GM23338 (cell line): ENCODE measurements at regions not wholly inside any gene's neighbourhood (a gene's known extent, or its start where the extent isn't known, plus 50 kb on each side); places are given as distances from the start of the nearest gene placed in this dataset.

ENCODE experiments used
- ATAC-seq: fragments of 200-7000 bp; cut with Tn5 transposase; 3 replicates; pipeline ENCODE4 v1.9.1; 2020
- DNase-seq: peaks from one replicate; pipeline ENCODE4 v3.0.0-alpha.2; 2015; ENCODE audit warnings: low spot score
- H2AFZ ChIP-seq: fragments of 200-600 bp; sonication (generic); 2 replicates; pipeline ENCODE4 v1.8.0; 2016; ENCODE audit warnings: antibody characterized with exemption, mild to moderate bottlenecking, moderate library complexity
- H3F3A ChIP-seq: fragments of 200-600 bp; sonication (generic); replicated peaks from 2 replicates; pipeline ENCODE4 v1.8.0; 2017; ENCODE audit warnings: antibody characterized with exemption, mixed run types, low read depth
- H3K27ac ChIP-seq: fragments of 200-600 bp; sonication (generic); 2 replicates; pipeline ENCODE4 v1.6.1; 2016; ENCODE audit warnings: low read depth
- H3K27me3 ChIP-seq: fragments of 200-600 bp; sonication (generic); 2 replicates; pipeline ENCODE4 v1.8.0; 2016; ENCODE audit warnings: mild to moderate bottlenecking, mixed run types, moderate library complexity; ENCODE audit not compliant: insufficient read depth
- H3K36me3 ChIP-seq: fragments of 200-600 bp; sonication (generic); 2 replicates; pipeline ENCODE4 v1.8.0; 2016; ENCODE audit warnings: mild to moderate bottlenecking; ENCODE audit not compliant: insufficient read depth
- H3K4me1 ChIP-seq: fragments of 200-600 bp; sonication (generic); 2 replicates; pipeline ENCODE4 v1.8.0; 2016; ENCODE audit warnings: mild to moderate bottlenecking, moderate library complexity; ENCODE audit not compliant: insufficient read depth
- H3K4me2 ChIP-seq: fragments of 200-600 bp; sonication (generic); 2 replicates; pipeline ENCODE4 v1.7.1; 2017; ENCODE audit warnings: mixed run types
- H3K4me3 ChIP-seq: fragments of 200-600 bp; sonication (generic); 2 replicates; pipeline ENCODE4 v1.6.1; 2016; ENCODE audit warnings: mixed run types
- H3K79me2 ChIP-seq: fragments of 200-600 bp; sonication (generic); replicated peaks from 2 replicates; pipeline ENCODE4 v1.8.0; 2017; ENCODE audit warnings: mild to moderate bottlenecking; ENCODE audit not compliant: insufficient read depth
- H3K9me2 ChIP-seq: fragments of 200-600 bp; sonication (generic); 2 replicates; pipeline ENCODE4 v1.8.0; 2017; ENCODE audit not compliant: insufficient read depth
- H4K20me1 ChIP-seq: fragments of 200-600 bp; sonication (generic); replicated peaks from 2 replicates; pipeline ENCODE4 v1.8.0; 2017; ENCODE audit warnings: mild to moderate bottlenecking; ENCODE audit not compliant: insufficient read depth
- H3K27ac Mint-ChIP-seq: 2 replicates; pipeline ENCODE4 v1.8.0; 2020; ENCODE audit warnings: inconsistent platforms, mild to moderate bottlenecking, moderate library complexity, mixed read lengths
- H3K27me3 Mint-ChIP-seq: 3 replicates; pipeline ENCODE4 v1.8.0; 2022; ENCODE audit warnings: low read depth, mild to moderate bottlenecking, moderate library complexity, mixed read lengths, inconsistent platforms; ENCODE audit not compliant: insufficient read depth, poor library complexity
- H3K36me3 Mint-ChIP-seq: 3 replicates; pipeline ENCODE4 v1.8.0; 2021; ENCODE audit warnings: low read depth, mild to moderate bottlenecking, inconsistent platforms, moderate library complexity, mixed read lengths
- H3K4me1 Mint-ChIP-seq: 3 replicates; pipeline ENCODE4 v1.8.0; 2020; ENCODE audit warnings: mild to moderate bottlenecking, inconsistent platforms, mixed read lengths
- H3K4me3 Mint-ChIP-seq: 3 replicates; pipeline ENCODE4 v1.8.0; 2021; ENCODE audit warnings: moderate library complexity, mild to moderate bottlenecking, inconsistent platforms, mixed read lengths
- H3K9me3 Mint-ChIP-seq: 3 replicates; pipeline ENCODE4 v1.8.0; 2020; ENCODE audit warnings: moderate library complexity, mild to moderate bottlenecking, inconsistent platforms, mixed read lengths
- EZH2 ChIP-seq: fragments of 200-600 bp; sonication (generic); IDR thresholded peaks from one replicate; pipeline ENCODE4 v1.8.0; 2017; ENCODE audit warnings: antibody characterized with exemption, mild to moderate bottlenecking, low read depth; ENCODE audit not compliant: unreplicated experiment
- EZH2phosphoT487 ChIP-seq: fragments of 200-600 bp; sonication (generic); IDR thresholded peaks from one replicate; pipeline ENCODE4 v1.8.1; 2018; ENCODE audit warnings: antibody characterized with exemption; ENCODE audit not compliant: unreplicated experiment
- JUNB ChIP-seq: IDR thresholded peaks from one replicate; pipeline ENCODE4 v1.6.1; 2016; ENCODE audit warnings: antibody characterized with exemption; ENCODE audit not compliant: unreplicated experiment
- POLR2AphosphoS5 ChIP-seq: IDR thresholded peaks from 2 replicates; pipeline ENCODE4 v1.6.1; 2016; ENCODE audit warnings: antibody characterized with exemption, low read depth
- STAT1 ChIP-seq: IDR thresholded peaks from one replicate; pipeline ENCODE4 v1.6.1; 2016; ENCODE audit warnings: antibody characterized with exemption; ENCODE audit not compliant: unreplicated experiment
- ZNF114 ChIP-seq: fragments of 250-450 bp; sonication (Bioruptor Pico); IDR thresholded peaks from 2 replicates; pipeline ENCODE4 v1.5.0; 2020; ENCODE audit warnings: mild to moderate bottlenecking, moderate library complexity
- TF ChIP-seq, protein P1 (sequence below): IDR thresholded peaks from 2 replicates; pipeline ENCODE4 v1.6.1; 2016; ENCODE audit warnings: antibody characterized with exemption
- TF ChIP-seq, protein P2 (sequence below), 2 experiments: fragments of 200-600 bp in 1 of 2; sonication (generic) in 1 of 2; conservative IDR thresholded peaks; 2 replicates each; pipeline versions ENCODE4 v1.5.1 to v1.6.1; 2016 to 2017; ENCODE audit warnings: antibody characterized with exemption in 2 of 2, low read depth in 2 of 2, mild to moderate bottlenecking in 2 of 2, moderate library complexity in 1 of 2
- TF ChIP-seq, protein P3 (sequence below): fragments of 250-450 bp; sonication (Bioruptor Pico); IDR thresholded peaks from 2 replicates; pipeline ENCODE4 v1.5.0; 2020; ENCODE audit warnings: mild to moderate bottlenecking, moderate library complexity
- TF ChIP-seq, protein P4 (sequence below): IDR thresholded peaks from one replicate; pipeline ENCODE4 v1.6.1; 2018; ENCODE audit warnings: antibody characterized with exemption; ENCODE audit not compliant: unreplicated experiment

DNA sequence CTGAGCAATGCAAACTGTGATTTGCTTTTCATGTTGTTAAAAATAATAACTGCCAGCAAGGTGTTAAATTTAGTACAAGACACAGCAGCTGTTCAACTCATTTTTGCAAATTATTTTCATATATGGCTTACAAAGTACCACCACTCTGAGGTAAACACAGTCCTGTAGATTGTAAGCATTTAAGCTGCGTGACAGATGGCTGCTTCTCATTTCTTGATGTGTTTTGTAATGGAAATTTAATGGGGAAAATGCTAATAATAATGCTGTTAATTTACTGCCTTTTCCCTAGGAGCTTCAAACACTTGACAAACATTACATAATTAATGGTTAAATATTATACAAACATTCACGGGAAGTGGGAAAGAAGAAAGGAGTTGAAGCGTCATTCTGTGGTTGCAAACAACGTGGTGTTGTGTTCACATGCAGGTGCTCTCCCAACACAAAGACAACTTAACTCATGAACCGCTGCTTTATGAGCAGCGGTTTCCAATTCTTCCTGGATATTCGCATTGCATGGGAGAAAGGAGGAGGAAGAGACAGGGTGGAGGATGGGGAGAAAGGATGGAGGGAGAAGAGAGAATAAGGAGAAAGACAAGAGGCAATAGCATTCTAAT, 236.8 kb upstream of the VCX start (continued):
- TF ChIP-seq, protein P1, sequence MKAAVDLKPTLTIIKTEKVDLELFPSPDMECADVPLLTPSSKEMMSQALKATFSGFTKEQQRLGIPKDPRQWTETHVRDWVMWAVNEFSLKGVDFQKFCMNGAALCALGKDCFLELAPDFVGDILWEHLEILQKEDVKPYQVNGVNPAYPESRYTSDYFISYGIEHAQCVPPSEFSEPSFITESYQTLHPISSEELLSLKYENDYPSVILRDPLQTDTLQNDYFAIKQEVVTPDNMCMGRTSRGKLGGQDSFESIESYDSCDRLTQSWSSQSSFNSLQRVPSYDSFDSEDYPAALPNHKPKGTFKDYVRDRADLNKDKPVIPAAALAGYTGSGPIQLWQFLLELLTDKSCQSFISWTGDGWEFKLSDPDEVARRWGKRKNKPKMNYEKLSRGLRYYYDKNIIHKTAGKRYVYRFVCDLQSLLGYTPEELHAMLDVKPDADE = no peak

DNA sequence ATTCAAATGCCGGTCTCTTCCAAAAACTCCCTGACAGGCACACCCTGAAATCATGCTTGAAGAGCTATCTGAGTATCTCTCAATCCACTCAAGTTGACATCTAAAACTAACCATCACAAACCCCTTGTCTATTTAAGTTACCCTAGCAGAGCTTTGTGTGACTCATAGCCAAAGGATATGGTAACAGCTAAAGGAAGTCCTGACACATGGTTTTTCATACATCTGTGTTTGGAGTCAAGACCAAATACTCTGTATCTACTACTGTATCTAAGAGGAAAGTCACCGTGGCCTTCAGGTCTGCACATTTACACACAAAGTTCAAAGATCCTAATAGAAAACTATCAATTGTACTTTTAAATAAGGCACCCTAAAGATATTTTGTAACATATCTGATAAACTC, 239.6 kb upstream of the VCX start:
- TF ChIP-seq, protein P1 = no peak
- TF ChIP-seq ZNF114 (CRISPR knock-in tag) (no peak), POLR2AphosphoS5 (no peak), EZH2phosphoT487 (no peak), STAT1 (no peak), JUNB (no peak), EZH2 (no peak)
- TF ChIP-seq, protein P2, sequence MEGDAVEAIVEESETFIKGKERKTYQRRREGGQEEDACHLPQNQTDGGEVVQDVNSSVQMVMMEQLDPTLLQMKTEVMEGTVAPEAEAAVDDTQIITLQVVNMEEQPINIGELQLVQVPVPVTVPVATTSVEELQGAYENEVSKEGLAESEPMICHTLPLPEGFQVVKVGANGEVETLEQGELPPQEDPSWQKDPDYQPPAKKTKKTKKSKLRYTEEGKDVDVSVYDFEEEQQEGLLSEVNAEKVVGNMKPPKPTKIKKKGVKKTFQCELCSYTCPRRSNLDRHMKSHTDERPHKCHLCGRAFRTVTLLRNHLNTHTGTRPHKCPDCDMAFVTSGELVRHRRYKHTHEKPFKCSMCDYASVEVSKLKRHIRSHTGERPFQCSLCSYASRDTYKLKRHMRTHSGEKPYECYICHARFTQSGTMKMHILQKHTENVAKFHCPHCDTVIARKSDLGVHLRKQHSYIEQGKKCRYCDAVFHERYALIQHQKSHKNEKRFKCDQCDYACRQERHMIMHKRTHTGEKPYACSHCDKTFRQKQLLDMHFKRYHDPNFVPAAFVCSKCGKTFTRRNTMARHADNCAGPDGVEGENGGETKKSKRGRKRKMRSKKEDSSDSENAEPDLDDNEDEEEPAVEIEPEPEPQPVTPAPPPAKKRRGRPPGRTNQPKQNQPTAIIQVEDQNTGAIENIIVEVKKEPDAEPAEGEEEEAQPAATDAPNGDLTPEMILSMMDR (conservative IDR thresholded peaks at IDR 0.05; ENCODE audit: low read depth in 2 of 2) = no peak
- TF ChIP-seq, protein P3, sequence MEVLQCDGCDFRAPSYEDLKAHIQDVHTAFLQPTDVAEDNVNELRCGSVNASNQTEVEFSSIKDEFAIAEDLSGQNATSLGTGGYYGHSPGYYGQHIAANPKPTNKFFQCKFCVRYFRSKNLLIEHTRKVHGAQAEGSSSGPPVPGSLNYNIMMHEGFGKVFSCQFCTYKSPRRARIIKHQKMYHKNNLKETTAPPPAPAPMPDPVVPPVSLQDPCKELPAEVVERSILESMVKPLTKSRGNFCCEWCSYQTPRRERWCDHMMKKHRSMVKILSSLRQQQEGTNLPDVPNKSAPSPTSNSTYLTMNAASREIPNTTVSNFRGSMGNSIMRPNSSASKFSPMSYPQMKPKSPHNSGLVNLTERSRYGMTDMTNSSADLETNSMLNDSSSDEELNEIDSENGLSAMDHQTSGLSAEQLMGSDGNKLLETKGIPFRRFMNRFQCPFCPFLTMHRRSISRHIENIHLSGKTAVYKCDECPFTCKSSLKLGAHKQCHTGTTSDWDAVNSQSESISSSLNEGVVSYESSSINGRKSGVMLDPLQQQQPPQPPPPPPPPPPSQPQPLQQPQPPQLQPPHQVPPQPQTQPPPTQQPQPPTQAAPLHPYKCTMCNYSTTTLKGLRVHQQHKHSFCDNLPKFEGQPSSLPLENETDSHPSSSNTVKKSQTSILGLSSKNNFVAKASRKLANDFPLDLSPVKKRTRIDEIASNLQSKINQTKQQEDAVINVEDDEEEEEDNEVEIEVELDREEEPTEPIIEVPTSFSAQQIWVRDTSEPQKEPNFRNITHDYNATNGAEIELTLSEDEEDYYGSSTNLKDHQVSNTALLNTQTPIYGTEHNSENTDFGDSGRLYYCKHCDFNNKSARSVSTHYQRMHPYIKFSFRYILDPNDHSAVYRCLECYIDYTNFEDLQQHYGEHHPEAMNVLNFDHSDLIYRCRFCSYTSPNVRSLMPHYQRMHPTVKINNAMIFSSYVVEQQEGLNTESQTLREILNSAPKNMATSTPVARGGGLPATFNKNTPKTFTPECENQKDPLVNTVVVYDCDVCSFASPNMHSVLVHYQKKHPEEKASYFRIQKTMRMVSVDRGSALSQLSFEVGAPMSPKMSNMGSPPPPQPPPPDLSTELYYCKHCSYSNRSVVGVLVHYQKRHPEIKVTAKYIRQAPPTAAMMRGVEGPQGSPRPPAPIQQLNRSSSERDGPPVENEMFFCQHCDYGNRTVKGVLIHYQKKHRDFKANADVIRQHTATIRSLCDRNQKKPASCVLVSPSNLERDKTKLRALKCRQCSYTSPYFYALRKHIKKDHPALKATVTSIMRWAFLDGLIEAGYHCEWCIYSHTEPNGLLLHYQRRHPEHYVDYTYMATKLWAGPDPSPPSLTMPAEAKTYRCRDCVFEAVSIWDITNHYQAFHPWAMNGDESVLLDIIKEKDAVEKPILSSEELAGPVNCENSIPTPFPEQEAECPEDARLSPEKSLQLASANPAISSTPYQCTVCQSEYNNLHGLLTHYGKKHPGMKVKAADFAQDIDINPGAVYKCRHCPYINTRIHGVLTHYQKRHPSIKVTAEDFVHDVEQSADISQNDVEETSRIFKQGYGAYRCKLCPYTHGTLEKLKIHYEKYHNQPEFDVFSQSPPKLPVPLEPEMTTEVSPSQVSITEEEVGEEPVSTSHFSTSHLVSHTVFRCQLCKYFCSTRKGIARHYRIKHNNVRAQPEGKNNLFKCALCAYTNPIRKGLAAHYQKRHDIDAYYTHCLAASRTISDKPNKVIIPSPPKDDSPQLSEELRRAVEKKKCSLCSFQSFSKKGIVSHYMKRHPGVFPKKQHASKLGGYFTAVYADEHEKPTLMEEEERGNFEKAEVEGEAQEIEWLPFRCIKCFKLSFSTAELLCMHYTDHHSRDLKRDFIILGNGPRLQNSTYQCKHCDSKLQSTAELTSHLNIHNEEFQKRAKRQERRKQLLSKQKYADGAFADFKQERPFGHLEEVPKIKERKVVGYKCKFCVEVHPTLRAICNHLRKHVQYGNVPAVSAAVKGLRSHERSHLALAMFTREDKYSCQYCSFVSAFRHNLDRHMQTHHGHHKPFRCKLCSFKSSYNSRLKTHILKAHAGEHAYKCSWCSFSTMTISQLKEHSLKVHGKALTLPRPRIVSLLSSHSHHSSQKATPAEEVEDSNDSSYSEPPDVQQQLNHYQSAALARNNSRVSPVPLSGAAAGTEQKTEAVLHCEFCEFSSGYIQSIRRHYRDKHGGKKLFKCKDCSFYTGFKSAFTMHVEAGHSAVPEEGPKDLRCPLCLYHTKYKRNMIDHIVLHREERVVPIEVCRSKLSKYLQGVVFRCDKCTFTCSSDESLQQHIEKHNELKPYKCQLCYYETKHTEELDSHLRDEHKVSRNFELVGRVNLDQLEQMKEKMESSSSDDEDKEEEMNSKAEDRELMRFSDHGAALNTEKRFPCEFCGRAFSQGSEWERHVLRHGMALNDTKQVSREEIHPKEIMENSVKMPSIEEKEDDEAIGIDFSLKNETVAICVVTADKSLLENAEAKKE = no peak
- TF ChIP-seq, protein P4, sequence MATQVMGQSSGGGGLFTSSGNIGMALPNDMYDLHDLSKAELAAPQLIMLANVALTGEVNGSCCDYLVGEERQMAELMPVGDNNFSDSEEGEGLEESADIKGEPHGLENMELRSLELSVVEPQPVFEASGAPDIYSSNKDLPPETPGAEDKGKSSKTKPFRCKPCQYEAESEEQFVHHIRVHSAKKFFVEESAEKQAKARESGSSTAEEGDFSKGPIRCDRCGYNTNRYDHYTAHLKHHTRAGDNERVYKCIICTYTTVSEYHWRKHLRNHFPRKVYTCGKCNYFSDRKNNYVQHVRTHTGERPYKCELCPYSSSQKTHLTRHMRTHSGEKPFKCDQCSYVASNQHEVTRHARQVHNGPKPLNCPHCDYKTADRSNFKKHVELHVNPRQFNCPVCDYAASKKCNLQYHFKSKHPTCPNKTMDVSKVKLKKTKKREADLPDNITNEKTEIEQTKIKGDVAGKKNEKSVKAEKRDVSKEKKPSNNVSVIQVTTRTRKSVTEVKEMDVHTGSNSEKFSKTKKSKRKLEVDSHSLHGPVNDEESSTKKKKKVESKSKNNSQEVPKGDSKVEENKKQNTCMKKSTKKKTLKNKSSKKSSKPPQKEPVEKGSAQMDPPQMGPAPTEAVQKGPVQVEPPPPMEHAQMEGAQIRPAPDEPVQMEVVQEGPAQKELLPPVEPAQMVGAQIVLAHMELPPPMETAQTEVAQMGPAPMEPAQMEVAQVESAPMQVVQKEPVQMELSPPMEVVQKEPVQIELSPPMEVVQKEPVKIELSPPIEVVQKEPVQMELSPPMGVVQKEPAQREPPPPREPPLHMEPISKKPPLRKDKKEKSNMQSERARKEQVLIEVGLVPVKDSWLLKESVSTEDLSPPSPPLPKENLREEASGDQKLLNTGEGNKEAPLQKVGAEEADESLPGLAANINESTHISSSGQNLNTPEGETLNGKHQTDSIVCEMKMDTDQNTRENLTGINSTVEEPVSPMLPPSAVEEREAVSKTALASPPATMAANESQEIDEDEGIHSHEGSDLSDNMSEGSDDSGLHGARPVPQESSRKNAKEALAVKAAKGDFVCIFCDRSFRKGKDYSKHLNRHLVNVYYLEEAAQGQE = no peak
- no peak for DNase-seq
- no peak overlapping the region for H3K4me3 Mint-ChIP-seq
- H3K9me3 Mint-ChIP-seq = peaks cover 19% of the 10 kb centered on the region
- no peaks in the 10 kb centered on the region for H3K36me3 ChIP-seq
- no peaks in the 10 kb centered on the region for H4K20me1 ChIP-seq
- H3K79me2 ChIP-seq = no peaks in the 10 kb centered on the region
- H3F3A ChIP-seq = no peaks in the 10 kb centered on the region
- no peaks in the 10 kb centered on the region for H3K27me3 ChIP-seq
- H3K4me1 Mint-ChIP-seq = no peaks in the 10 kb centered on the region
- no peak overlapping the region for H3K27ac Mint-ChIP-seq
- no peak overlapping the region for H2AFZ ChIP-seq
- no peak overlapping the region for H3K4me2 ChIP-seq
- H3K36me3 Mint-ChIP-seq = peaks cover 22% of the 10 kb centered on the region
- H3K27me3 Mint-ChIP-seq = peaks cover 1% of the 10 kb centered on the region
- no peak for ATAC-seq
- no peak overlapping the region for H3K27ac ChIP-seq
- H3K4me1 ChIP-seq = no peaks in the 10 kb centered on the region
- H3K4me3 ChIP-seq = no peak overlapping the region
- H3K9me2 ChIP-seq = no peaks in the 10 kb centered on the region
